Amniotic epithelial cell (primary cell): ENCODE measurements at regions not wholly inside any gene's neighbourhood (a gene's known extent, or its start where the extent isn't known, plus 50 kb on each side); places are given as distances from the start of the nearest gene placed in this dataset.

Experiments
- DNase-seq: peaks from one replicate; pipeline ENCODE4 v3.0.0-alpha.2; 2010; ENCODE audit warnings: low read depth

DNA sequence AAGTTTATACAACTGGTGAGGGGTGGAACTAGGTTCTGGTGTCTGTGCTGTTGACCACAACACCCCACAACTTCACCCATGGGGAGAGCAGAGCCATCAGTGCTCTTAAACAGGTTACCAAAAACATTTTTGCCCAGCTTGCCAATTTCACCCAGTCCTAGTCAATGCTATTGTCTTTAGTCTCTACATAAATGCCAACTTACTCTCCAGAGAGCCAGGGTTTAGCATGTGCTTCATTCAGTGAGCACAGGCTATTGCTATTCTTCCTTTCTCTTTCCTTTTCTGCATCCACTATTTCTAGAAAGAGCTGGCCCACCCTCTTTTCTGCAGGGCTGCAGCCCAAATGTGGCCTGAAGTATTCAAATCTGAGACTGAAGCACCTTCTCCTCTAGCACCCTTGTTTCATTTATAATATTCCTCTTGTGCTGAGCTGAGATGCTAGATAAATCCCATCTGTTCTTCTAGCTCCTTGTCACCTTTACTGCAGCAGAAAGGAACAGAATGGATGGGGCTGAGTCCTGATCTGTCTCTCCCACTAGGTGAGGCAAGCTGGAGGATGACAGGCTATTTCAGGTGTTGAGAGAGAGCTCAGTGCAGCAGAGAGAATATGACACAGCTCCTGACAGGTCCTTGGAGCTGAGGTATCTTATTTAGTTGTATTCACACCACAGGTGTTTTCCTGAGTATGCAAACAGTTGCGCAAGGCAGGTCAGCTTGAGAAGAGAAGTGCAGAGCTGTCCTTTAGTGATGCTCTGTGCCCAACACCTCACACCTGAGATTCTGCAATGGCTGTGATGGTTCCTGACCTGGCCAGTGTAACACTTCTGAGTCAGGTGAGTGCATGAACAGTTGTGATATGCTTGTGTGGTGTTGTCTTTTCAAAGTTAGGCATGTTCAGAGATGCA, 819.2 kb downstream of the CCSER2 start:
- DNase-seq, result no peak

DNA sequence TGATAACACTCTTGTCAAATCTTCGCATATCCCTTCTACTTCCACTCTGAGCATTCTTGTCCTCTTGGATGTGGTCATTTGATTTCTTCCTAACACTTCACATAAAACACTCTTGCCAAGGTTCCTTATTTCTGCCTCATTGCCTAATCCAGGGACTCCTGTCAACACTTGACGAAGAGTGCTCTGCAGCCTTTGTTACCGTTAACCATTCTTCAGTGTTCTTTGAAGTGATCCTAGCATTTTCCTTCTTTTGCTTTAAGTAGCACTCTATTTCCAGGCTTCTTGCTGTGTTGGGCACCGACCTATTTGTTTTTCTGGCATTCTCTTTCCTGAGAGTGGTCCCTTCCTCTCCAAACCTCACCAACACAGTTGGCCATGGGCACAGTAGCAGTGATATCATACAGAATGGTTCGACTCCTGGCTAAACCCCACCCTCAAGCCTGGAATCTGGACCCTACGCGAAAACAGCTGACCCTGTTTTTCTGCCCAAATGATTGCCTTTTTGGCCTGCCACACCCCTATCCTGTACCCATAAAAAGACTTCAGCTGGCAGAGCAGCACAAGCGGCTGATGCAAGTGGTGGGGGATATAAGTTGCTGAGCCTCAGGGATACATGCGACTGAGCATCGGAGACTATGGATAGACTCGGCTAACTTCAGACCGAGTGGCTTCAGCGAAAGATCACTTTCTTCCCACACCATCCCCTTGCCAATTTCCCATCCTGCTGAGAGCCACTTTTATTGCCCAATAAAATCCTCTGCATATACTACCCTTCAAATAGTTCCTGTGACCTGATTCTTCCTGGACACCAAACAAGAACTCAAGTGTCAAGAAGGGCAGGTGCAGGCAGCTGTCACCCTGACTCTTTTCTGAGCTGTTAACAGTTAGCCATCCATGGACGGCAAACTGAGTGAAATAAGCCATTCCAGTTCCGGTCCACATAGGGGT, 820.6 kb downstream of the CCSER2 start:
- DNase-seq, result no peak

DNA sequence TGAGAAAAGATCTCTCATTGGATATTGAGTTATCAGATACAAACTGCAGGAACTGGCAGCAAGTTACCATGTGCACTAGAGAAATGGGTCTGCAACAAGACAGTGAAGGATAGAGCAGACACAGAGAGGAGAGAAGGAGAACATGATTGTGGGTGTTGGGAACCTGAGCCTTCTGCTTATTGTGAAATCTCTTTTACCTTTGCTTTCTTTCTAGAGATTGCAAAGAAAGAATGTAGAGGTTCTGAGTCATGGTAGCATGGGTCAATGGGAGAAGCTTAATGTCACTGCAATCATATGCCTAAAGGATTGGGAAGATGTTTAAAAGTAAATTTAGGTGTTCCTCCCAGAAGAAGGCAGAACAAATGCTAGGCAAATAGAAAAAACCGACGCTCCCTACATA, 821.4 kb downstream of the CCSER2 start:
- DNase-seq, result no peak

- no peak for DNase-seq
Observed at GRCh38 chr10:85151506-85151905, 823.1 kb downstream of the CCSER2 start.

- no peak for DNase-seq
Observed at GRCh38 chr10:85152496-85152895, 824.1 kb downstream of the CCSER2 start.

GRCh38 chr10:85152911-85153310, 824.5 kb downstream of the CCSER2 start:
- DNase-seq, result no peak

DNA sequence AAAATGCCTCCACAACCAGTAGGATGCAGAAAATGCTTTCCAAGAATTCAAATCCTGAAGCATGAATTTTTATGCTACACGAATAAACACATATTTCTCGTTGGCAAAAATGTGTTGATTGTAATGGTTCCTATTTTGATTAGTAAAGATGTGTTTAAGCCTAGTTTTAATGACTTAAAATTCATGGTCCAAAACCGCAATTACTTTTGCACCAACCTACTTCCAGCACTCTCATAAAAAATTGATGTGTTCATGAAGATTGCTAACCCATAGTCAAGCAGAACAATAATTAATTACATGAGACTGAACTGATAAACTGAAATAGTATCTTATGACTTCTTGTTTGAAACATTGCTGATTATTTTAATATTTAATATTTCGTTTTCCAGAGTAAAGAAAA, 828.8 kb downstream of the CCSER2 start:
- DNase-seq, result no peak

- DNase-seq, result no peak
Observed at GRCh38 chr10:85168243-85168642, 839.9 kb downstream of the CCSER2 start.

GRCh38 chr10:85170026-85170425, 841.6 kb downstream of the CCSER2 start:
- no peak for DNase-seq

- DNase-seq, result no peak
Observed at GRCh38 chr10:85175635-85176034, 847.2 kb downstream of the CCSER2 start.

DNA sequence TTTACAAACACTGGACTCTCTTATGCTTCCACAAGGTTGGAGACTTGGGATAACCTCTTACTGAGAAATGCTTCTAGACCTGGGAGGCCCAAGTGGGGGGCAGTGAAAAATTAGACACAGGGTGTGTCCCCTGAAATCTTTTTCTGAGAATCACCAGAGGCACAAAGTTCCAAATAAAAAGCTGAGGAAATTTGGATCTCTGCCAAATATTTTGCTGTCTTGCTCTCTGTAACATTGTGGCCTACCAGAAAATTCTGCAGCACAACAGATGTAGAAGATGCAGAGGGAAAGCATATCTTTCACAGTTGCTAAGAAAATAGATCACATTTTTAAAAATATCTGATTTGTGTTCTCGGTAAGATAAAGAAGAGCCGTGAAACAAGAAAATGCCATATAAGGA, 849.4 kb downstream of the CCSER2 start:
- no peak for DNase-seq

DNA sequence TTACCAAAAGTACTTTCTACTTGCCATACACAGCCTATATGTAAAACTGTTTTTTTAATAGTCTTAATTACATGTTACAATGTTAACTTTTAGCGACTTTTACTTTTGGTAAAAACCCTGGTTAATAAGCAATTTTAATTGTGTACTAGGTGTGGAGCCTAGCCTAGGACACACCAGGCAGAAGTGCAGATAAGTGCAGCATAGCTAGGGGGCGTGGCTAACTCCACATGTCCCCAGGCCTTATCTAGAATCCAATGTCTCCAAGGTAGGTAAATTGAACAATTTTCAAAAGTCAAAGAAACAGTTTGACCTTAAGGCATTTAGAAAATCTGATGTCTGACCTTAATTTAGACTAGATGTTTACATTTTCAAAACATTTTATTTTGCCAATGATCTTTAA, 858.7 kb downstream of the CCSER2 start:
- no peak for DNase-seq

DNA sequence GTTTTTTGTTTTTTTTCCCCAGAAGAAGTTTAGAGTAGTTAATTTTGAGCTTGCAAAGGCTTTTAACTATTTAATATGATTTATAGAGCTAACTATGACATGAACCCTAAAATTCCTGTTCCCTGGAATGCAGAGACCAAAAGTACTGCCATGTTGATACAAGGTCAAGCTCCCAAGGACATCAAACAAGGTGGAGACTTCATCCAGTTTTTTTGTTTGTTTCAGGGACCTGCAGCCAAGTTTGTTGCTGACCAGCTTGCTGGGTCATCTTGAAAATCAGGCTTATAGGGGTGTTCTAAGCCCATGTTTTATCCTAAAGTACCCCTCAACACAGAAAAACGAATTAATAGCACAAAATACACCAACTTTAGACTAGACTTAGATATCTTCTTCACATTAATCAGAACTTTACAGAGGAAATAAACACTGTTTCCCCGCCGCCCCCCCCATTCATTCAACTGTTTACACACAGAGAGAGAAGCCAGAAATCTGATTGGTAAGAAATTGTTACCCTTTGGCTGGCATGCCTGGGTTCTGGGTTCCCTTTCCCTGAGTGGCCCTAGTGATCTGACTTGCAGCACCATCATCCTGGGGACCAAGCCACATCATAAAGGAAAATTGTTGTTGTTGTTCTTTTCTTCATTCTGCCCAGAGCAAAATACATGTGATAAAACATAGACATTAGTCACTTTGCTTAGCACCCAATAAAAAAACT, 860.5 kb downstream of the CCSER2 start:
- DNase-seq, result no peak

- DNase-seq, result no peak
Observed at GRCh38 chr10:85193796-85194195, 865.4 kb downstream of the CCSER2 start.

GRCh38 chr10:85194706-85195105, 866.3 kb downstream of the CCSER2 start:
- DNase-seq, result no peak

- DNase-seq, result no peak
Observed at GRCh38 chr10:85195596-85195995, 867.2 kb downstream of the CCSER2 start.

- no peak for DNase-seq
Observed at GRCh38 chr10:85204814-85205213, 876.4 kb downstream of the CCSER2 start.

- DNase-seq, result no peak
Observed at GRCh38 chr10:85212526-85212925, 884.1 kb downstream of the CCSER2 start.

DNA sequence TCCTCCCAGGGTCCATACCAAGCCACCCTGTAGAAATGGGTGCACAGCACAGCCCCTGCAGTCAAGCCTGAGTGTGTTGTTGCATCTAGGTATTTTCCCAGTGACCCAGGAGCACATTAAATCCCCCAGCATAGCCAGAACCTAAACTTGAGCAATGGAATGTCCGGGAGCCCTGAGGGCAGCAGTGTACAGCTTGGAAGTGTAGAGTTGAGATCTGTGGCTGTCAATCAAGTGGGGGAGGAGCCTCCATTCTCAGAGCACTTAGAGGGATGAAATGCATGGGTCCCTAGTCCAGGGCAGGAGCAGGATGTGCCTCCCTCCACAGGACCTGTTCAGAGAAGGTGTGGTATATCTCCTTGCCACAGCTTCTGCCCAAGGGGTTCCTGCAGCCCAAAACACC, 885.1 kb downstream of the CCSER2 start:
- no peak for DNase-seq

- no peak for DNase-seq
Observed at GRCh38 chr10:85222300-85222699, 893.9 kb downstream of the CCSER2 start.

DNA sequence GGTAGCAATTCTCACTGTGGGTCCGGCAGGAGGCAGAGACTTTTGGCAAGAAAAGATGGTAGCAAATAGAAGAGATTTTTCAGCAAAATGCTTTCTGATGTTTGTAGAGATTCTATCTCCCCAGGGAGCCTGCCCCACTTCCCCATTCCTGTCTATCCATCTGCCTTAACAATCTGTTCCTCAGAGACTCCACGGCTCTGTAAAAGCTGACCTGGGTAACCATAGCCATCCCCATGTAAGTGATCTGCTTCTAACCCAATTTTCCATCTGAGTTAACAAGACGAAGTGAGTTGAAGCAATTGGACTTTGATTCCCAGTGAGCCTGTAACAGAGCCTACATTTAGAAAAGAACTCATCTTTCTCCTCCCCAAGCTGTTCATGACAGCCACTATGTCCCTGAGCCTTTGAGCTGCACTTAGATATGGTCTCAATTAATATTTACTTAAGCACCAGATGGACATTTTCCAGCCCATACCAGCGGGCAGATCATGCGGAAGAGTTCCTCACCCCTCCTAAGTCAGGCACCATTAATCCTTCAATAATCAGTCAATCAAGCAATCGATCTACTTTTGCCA, 896.1 kb downstream of the CCSER2 start:
- no peak for DNase-seq

DNA sequence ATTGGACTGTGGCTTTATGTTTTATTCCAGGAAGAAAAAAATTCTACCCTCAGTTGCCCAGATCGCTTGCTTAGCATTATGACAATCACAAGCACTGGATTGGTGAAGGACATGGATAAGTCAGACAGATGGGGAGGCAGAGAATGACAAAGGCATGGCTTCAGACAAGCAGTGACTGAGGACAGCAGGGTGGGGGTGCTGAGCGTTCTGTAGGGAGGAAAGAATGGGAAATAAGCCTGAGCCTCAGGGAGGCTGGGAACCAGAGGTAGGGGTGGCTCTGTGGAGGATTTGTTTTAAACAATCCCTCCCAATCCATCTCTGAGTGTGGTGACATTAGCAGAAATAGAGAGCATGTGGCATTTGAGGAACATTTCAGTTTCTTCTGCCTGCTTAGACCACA, 896.9 kb downstream of the CCSER2 start:
- DNase-seq, result no peak
